SU-DHL-6 (cell line): ENCODE measurements at regions not wholly inside any gene's neighbourhood (a gene's known extent, or its start where the extent isn't known, plus 50 kb on each side); places are given as distances from the start of the nearest gene placed in this dataset.

Experiments used
- H2AFZ ChIP-seq: fragments of 200-600 bp; sonication (generic); 2 replicates; pipeline ENCODE4 v1.6.1; 2014; ENCODE audit warnings: low read depth, mild to moderate bottlenecking, moderate library complexity, mixed read lengths, antibody characterized with exemption, low read length; ENCODE audit not compliant: severe bottlenecking
- H3F3A ChIP-seq: fragments of 200-600 bp; shearing (Covaris generic); 2 replicates; pipeline ENCODE4 v1.6.0; 2016; ENCODE audit warnings: antibody characterized with exemption, mild to moderate bottlenecking; ENCODE audit not compliant: insufficient read depth
- H3K27ac ChIP-seq: fragments of 200-600 bp; sonication (generic); 2 replicates; pipeline ENCODE4 v1.5.1; 2016; ENCODE audit warnings: low read depth, mild to moderate bottlenecking, low read length, moderate library complexity, mixed read lengths
- H3K27me3 ChIP-seq: fragments of 200-600 bp; sonication (generic), shearing (Covaris generic); 2 replicates; pipeline ENCODE4 v1.6.0; 2014; ENCODE audit warnings: mild to moderate bottlenecking, low read length
- H3K36me3 ChIP-seq: fragments of 200-600 bp; sonication (generic); 2 replicates; pipeline ENCODE4 v1.6.1; 2014; ENCODE audit warnings: mild to moderate bottlenecking, low read length, mixed read lengths
- H3K4me2 ChIP-seq: fragments of 300-600, 200-600 bp; shearing (Covaris generic), sonication (generic); 2 replicates; pipeline ENCODE4 v1.6.0; 2014; ENCODE audit warnings: low read length, low read depth, mild to moderate bottlenecking; ENCODE audit not compliant: poor library complexity, severe bottlenecking
- H3K4me3 ChIP-seq: fragments of 200-600 bp; sonication (generic); 2 replicates; pipeline ENCODE4 v1.5.1; 2014; ENCODE audit warnings: antibody characterized with exemption, low read length, mild to moderate bottlenecking, mixed read lengths; ENCODE audit not compliant: insufficient read depth, poor library complexity, severe bottlenecking
- H3K79me2 ChIP-seq: fragments of 200-600 bp; sonication (generic); 2 replicates; pipeline ENCODE4 v1.6.1; 2014; ENCODE audit warnings: mild to moderate bottlenecking, low read length, moderate library complexity; ENCODE audit not compliant: insufficient read depth
- H3K9ac ChIP-seq: fragments of 200-600 bp; sonication (generic); 2 replicates; pipeline ENCODE4 v1.7.0; 2014; ENCODE audit warnings: mild to moderate bottlenecking, low read length
- H3K9me2 ChIP-seq: fragments of 200-600 bp; sonication (generic); replicated peaks from 2 replicates; pipeline ENCODE4 v1.6.1; 2014; ENCODE audit warnings: low read length; ENCODE audit not compliant: insufficient read depth
- H3K9me3 ChIP-seq: fragments of 200-600 bp; sonication (generic); 2 replicates; pipeline ENCODE4 v1.6.1; 2014; ENCODE audit warnings: low read length, mixed read lengths; ENCODE audit not compliant: insufficient read depth
- H4K20me1 ChIP-seq: fragments of 200-600 bp; sonication (generic); 2 replicates; pipeline ENCODE4 v1.6.1; 2014; ENCODE audit warnings: low read depth, mild to moderate bottlenecking, antibody characterized with exemption, low read length, moderate library complexity, mixed read lengths
- CTCF ChIP-seq: fragments of 200-600 bp; sonication (generic); IDR thresholded peaks from one replicate; pipeline ENCODE4 v1.5.1; 2017; ENCODE audit warnings: antibody characterized with exemption, mild to moderate bottlenecking, low read length, moderate library complexity; ENCODE audit not compliant: insufficient read depth, poor library complexity, severe bottlenecking
- EZH2phosphoT487 ChIP-seq: fragments of 200-600 bp; sonication (generic), shearing (Covaris generic); conservative IDR thresholded peaks from 2 replicates; pipeline ENCODE4 v1.6.1; 2018; ENCODE audit warnings: mild to moderate bottlenecking, antibody characterized with exemption, low read length, moderate library complexity, mixed read lengths

- H3K27ac ChIP-seq, result no peak overlapping the region
Observed at GRCh38 chr2:213221957-213222356, 62.3 kb upstream of the SPAG16 start.

GRCh38 chr2:213224366-213224765, 59.9 kb upstream of the SPAG16 start:
- Histone ChIP-seq H3K9me3 (no peaks in the 10 kb centered on the region), H3K9me2 (no peaks in the 10 kb centered on the region), H3K79me2 (no peaks in the 10 kb centered on the region), H3K4me3 (no peak overlapping the region), H2AFZ (no peak overlapping the region), H3K4me2 (no peak overlapping the region), H3F3A (peaks cover 15% of the 10 kb centered on the region; the same call in 1 of the 2 replicates), H3K36me3 (no peaks in the 10 kb centered on the region), H3K27me3 (no peaks in the 10 kb centered on the region), H3K9ac (no peak overlapping the region), H3K27ac (no peak overlapping the region), H4K20me1 (no peaks in the 10 kb centered on the region)
- TF ChIP-seq CTCF (no peak), EZH2phosphoT487 (no peak)

More at GRCh38 chr2:213221957-213222356, 62.3 kb upstream of the SPAG16 start:
- no peaks in the 10 kb centered on the region for H3K27me3 ChIP-seq
- no peak overlapping the region for H3K4me3 ChIP-seq
- 0 out of 2 replicates have a peak, but pooled peaks cover under 1% of the 10 kb centered on the region for H3F3A ChIP-seq
- no peaks in the 10 kb centered on the region for H3K9me3 ChIP-seq
- no peaks in the 10 kb centered on the region for H3K9me2 ChIP-seq
- H4K20me1 ChIP-seq, result no peaks in the 10 kb centered on the region
- H2AFZ ChIP-seq, result no peak overlapping the region
- H3K9ac ChIP-seq, result no peak overlapping the region
- TF ChIP-seq CTCF (no peak), EZH2phosphoT487 (no peak)
- no peaks in the 10 kb centered on the region for H3K36me3 ChIP-seq
- H3K79me2 ChIP-seq, result no peaks in the 10 kb centered on the region
- H3K4me2 ChIP-seq, result no peak overlapping the region

GRCh38 chr2:213225866-213226265, 58.4 kb upstream of the SPAG16 start:
- TF ChIP-seq CTCF (no peak), EZH2phosphoT487 (no peak)
- Histone ChIP-seq H2AFZ (no peak overlapping the region), H4K20me1 (no peaks in the 10 kb centered on the region), H3K27ac (no peak overlapping the region), H3K9ac (no peak overlapping the region), H3K4me3 (no peak overlapping the region), H3K27me3 (no peaks in the 10 kb centered on the region), H3K36me3 (no peaks in the 10 kb centered on the region), H3F3A (peaks cover 19% of the 10 kb centered on the region; the same call in 1 of the 2 replicates), H3K4me2 (peak overlapping the region; percentile 23), H3K9me3 (no peaks in the 10 kb centered on the region), H3K9me2 (no peaks in the 10 kb centered on the region), H3K79me2 (no peaks in the 10 kb centered on the region)
